Spleen (tissue), 11 donors: ENCODE measurements at regions not wholly inside any gene's neighbourhood (a gene's known extent, or its start where the extent isn't known, plus 50 kb on each side); places are given as distances from the start of the nearest gene placed in this dataset.
"Not testable (repeated sequence)": the region's sequence is repeated elsewhere in the genome, so short reads cannot be mapped to it uniquely, and the experiment has no call there.

Source experiments
- DNase-seq: peaks from one replicate; pipeline ENCODE4 v3.0.0-alpha.2; 2020
- H3K27ac ChIP-seq, 8 donors: fragments of 200-600 bp; sonication (generic) in 7 of 8; 1 replicate in 4 of 8; 2 replicates in 4 of 8; pipeline versions ENCODE4 v1.5.0 to v1.8.0; 2016 to 2021; ENCODE audit warnings: inconsistent platforms in 4 of 8, mild to moderate bottlenecking in 4 of 8, moderate library complexity in 1 of 8
- H3K27me3 ChIP-seq, 7 donors: fragments of 200-600 bp; sonication (generic) in 6 of 7; replicated peaks in 1 of 7; 1 replicate in 4 of 7; 2 replicates in 3 of 7; pipeline versions ENCODE4 v1.5.0 to v1.8.0; 2016 to 2021; ENCODE audit warnings: inconsistent platforms in 3 of 7, mild to moderate bottlenecking in 1 of 7
- H3K36me3 ChIP-seq, 6 donors: fragments of 200-600 bp; sonication (generic) in 5 of 6; 1 replicate in 4 of 6; 2 replicates in 2 of 6; pipeline versions ENCODE4 v1.5.0 to v1.8.0; 2016 to 2021; ENCODE audit warnings: inconsistent platforms in 2 of 6
- H3K4me1 ChIP-seq, 6 donors: fragments of 200-600 bp; sonication (generic) in 5 of 6; 1 replicate in 3 of 6; 2 replicates in 3 of 6; pipeline versions ENCODE4 v1.5.0 to v1.8.0; 2016 to 2021; ENCODE audit warnings: inconsistent platforms in 3 of 6
- H3K4me3 ChIP-seq, 8 donors: fragments of 200-600 bp; sonication (generic) in 7 of 8; 1 replicate in 4 of 8; 2 replicates in 4 of 8; pipeline versions ENCODE4 v1.5.0 to v1.8.0; 2016 to 2021; ENCODE audit warnings: inconsistent platforms in 4 of 8, mild to moderate bottlenecking in 4 of 8, moderate library complexity in 2 of 8
- H3K9me3 ChIP-seq, 8 donors: fragments of 200-600 bp; sonication (generic) in 7 of 8; 1 replicate in 4 of 8; 2 replicates in 4 of 8; pipeline versions ENCODE4 v1.5.0 to v1.8.0; 2016 to 2021; ENCODE audit warnings: inconsistent platforms in 4 of 8
- POLR2A ChIP-seq, 3 donors: fragments of 450-650 bp; IDR thresholded peaks; one replicate each; pipeline ENCODE4 v1.5.1; 2017; ENCODE audit warnings: antibody characterized with exemption in 3 of 3, mild to moderate bottlenecking in 1 of 3
- POLR2AphosphoS5 ChIP-seq, 3 donors: sonication (generic); formaldehyde crosslinking; IDR thresholded peaks; one replicate each; pipeline ENCODE4 v1.5.1; 2017; ENCODE audit warnings: antibody characterized with exemption in 3 of 3
- WGBS, 5 donors: extraction: QIAGEN DNeasy Blood & Tissue Kit in 3 of 5; methylation state at CpG; one replicate each; pipeline versions ENCODE4 v1.1.5 to v1.1.7; 2013 to 2018; 5-methylcytosine and 5-hydroxymethylcytosine counted together
- intact Hi-C: fragments of 100-400 bp; cut with DNase I; formaldehyde crosslinking; loops from one replicate; pipeline ENCODE4 v1.15.0; 2023; ENCODE audit warnings: low total_unique reads
- TF ChIP-seq, protein P1 (sequence below), 11 experiments: fragments of 200-600 bp in 7 of 11; fragments of 450-650 bp in 4 of 11; sonication (generic) in 4 of 11; IDR thresholded peaks in 8 of 11; conservative IDR thresholded peaks in 3 of 11; 1 replicate in 7 of 11; 2 replicates in 4 of 11; pipeline versions ENCODE4 v1.4.0 to v1.8.0; 2016 to 2021; ENCODE audit warnings: antibody characterized with exemption in 11 of 11, inconsistent platforms in 4 of 11, mild to moderate bottlenecking in 1 of 11
- donor health status: healthy with polysubstance abuse.
- donor health status: DM: no; HTN: no; CAD: no; lungs with moderate emphysema.
- donor health status: DM: no; HTN: no; CAD: no.
- donor health status: Bipolar disorder and iron deficiency.
- donor health status: healthy.
- donor health status: DM: no; HTN: no; CAD: no.
- donor health status: DM: yes; HTN: yes; CAD: no.

- intact Hi-C loops, result no loop called here
- Histone ChIP-seq H3K36me3 (no peaks in the 10 kb centered on the region), H3K9me3 (peaks cover 0 to 4% (median 0%) of the 10 kb centered on the region in 8 donors), H3K4me3 (no peak overlapping the region), H3K27me3 (no peaks in the 10 kb centered on the region), H3K4me1 (no peaks in the 10 kb centered on the region), H3K27ac (no peak overlapping the region)
- DNase-seq, result no peak
- WGBS, 5 donors, result 56 to 69% (median 65%) methylated on average over 2 of the region's 2 CpGs
- TF ChIP-seq, protein P1, sequence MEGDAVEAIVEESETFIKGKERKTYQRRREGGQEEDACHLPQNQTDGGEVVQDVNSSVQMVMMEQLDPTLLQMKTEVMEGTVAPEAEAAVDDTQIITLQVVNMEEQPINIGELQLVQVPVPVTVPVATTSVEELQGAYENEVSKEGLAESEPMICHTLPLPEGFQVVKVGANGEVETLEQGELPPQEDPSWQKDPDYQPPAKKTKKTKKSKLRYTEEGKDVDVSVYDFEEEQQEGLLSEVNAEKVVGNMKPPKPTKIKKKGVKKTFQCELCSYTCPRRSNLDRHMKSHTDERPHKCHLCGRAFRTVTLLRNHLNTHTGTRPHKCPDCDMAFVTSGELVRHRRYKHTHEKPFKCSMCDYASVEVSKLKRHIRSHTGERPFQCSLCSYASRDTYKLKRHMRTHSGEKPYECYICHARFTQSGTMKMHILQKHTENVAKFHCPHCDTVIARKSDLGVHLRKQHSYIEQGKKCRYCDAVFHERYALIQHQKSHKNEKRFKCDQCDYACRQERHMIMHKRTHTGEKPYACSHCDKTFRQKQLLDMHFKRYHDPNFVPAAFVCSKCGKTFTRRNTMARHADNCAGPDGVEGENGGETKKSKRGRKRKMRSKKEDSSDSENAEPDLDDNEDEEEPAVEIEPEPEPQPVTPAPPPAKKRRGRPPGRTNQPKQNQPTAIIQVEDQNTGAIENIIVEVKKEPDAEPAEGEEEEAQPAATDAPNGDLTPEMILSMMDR (IDR thresholded peaks at IDR 0.05 in 8 of 11, conservative IDR thresholded peaks at IDR 0.05 in 3 of 11), result no peak
- TF ChIP-seq POLR2AphosphoS5 (IDR thresholded peaks at IDR 0.05), result no peak
These were observed 1977.2 kb downstream of the PCDH7 start for GRCh38 chr4:32697281-32697814.

DNA sequence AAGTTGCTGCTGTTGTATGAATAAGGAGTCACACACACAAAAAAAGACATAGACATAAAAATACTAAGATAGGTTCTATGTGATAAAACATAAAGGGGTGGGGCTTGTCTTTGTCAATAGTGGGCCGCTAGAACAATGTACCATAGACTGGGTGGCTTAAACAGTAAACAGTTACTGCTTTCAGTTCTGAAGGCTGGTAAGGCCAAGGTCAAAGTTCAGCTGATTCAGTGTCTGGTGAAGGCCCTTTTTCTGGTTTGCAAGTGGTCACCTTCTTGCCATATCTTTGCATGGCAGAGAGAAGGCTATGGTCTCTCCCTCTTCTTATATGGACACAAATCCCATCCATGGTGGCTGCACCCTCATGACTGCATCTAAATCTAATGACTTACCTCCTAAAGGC lies 1980.7 kb downstream of the PCDH7 start:
- H3K4me3 ChIP-seq, result no peak overlapping the region
- no peaks in the 10 kb centered on the region for H3K36me3 ChIP-seq
- no peaks in the 10 kb centered on the region for H3K27me3 ChIP-seq
- peaks cover 0 to 6% (median 0%) of the 10 kb centered on the region in 8 donors for H3K9me3 ChIP-seq
- intact Hi-C loops, result no loop called here
- no peak for DNase-seq
- H3K4me1 ChIP-seq, result no peaks in the 10 kb centered on the region
- 80 to 89% (median 86%) methylated on average over 1 of the region's 1 CpG for WGBS, 5 donors
- H3K27ac ChIP-seq, result no peak overlapping the region
- no peak for TF ChIP-seq POLR2AphosphoS5 (IDR thresholded peaks at IDR 0.05)
- TF ChIP-seq POLR2A (IDR thresholded peaks at IDR 0.05), result no peak
- TF ChIP-seq, protein P1 (IDR thresholded peaks at IDR 0.05 in 8 of 11, conservative IDR thresholded peaks at IDR 0.05 in 3 of 11), result no peak

- Histone ChIP-seq H3K27me3 (no peaks in the 10 kb centered on the region), H3K27ac (no peak overlapping the region), H3K4me3 (no peak overlapping the region), H3K4me1 (no peaks in the 10 kb centered on the region), H3K9me3 (peaks cover 0 to 11% (median 5%) of the 10 kb centered on the region in 8 donors), H3K36me3 (no peaks in the 10 kb centered on the region)
- intact Hi-C loops, result no loop called here
- DNase-seq, result no peak
- no peak for TF ChIP-seq POLR2A (IDR thresholded peaks at IDR 0.05)
- no peak for TF ChIP-seq POLR2AphosphoS5 (IDR thresholded peaks at IDR 0.05)
- TF ChIP-seq, protein P1 (IDR thresholded peaks at IDR 0.05 in 8 of 11, conservative IDR thresholded peaks at IDR 0.05 in 3 of 11), result no peak
- 55 to 83% (median 60%) methylated on average over 1 of the region's 1 CpG for WGBS, 5 donors
These were observed 1986.7 kb downstream of the PCDH7 start for GRCh38 chr4:32706893-32707292.

DNA sequence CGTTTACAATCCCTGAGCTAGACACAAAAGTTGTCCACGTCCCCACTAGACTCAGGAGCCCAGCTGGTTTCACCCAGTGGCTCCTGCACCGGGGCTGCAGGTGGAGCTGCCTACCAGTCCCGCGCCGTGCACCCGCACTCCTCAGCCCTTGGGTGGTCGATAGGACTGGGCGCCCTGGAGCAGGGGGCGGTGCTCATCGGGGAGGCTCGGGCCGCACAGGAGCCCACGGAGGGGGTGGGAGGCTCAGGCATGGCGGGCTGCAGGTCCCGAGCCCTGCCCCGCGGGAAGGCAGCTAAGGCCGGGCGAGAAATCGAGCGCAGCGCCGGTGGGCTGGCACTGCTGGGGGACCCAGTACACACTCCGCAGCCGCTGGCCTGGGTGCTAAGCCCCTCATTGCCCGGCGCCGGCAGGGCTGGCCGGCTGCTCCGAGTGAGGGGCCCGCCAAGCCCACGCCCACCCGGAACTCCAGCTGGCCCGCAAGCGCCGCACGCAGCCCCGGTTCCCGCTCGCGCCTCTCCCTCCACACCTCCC lies 1996.0 kb downstream of the PCDH7 start:
- H3K4me3 ChIP-seq, H3K36me3 ChIP-seq, H3K9me3 ChIP-seq, intact Hi-C loops, DNase-seq, H3K4me1 ChIP-seq, H3K27ac ChIP-seq, H3K27me3 ChIP-seq: not testable (repeated sequence)
- 77 to 98% (median 92%) methylated on average over 20 to 42 of the region's 42 CpGs for WGBS, 5 donors
